ENCODE measurements at regions not wholly inside any gene's neighbourhood (a gene's known extent, or its start where the extent isn't known, plus 50 kb on each side); places are given as distances from the start of the nearest gene placed in this dataset.

DNA sequence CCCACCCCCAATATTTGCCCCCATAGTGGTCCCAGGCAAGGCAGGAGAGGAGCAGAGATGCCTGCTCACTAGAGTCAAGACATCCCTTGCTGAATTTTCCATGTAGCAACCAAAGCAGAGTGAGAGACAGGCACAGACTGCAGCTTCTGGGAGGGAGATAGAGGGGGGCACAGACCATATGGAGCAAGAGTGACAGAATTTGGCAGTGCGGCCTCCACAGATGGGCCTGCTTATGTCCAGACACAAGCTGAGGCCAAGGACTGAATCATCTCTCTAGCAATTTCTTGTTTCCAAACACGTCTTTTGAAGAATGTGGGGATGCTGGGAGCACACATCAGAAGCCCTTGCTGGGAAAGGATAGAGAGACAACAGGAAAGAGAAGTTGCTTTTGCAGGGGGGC is 53.0 kb upstream of the ALDH1B1 start (continued):
- TF ChIP-seq, protein P1, sequence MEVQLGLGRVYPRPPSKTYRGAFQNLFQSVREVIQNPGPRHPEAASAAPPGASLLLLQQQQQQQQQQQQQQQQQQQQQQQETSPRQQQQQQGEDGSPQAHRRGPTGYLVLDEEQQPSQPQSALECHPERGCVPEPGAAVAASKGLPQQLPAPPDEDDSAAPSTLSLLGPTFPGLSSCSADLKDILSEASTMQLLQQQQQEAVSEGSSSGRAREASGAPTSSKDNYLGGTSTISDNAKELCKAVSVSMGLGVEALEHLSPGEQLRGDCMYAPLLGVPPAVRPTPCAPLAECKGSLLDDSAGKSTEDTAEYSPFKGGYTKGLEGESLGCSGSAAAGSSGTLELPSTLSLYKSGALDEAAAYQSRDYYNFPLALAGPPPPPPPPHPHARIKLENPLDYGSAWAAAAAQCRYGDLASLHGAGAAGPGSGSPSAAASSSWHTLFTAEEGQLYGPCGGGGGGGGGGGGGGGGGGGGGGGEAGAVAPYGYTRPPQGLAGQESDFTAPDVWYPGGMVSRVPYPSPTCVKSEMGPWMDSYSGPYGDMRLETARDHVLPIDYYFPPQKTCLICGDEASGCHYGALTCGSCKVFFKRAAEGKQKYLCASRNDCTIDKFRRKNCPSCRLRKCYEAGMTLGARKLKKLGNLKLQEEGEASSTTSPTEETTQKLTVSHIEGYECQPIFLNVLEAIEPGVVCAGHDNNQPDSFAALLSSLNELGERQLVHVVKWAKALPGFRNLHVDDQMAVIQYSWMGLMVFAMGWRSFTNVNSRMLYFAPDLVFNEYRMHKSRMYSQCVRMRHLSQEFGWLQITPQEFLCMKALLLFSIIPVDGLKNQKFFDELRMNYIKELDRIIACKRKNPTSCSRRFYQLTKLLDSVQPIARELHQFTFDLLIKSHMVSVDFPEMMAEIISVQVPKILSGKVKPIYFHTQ (CRISPR knock-in tag; IDR thresholded peaks at IDR 0.05): no peak

DNA sequence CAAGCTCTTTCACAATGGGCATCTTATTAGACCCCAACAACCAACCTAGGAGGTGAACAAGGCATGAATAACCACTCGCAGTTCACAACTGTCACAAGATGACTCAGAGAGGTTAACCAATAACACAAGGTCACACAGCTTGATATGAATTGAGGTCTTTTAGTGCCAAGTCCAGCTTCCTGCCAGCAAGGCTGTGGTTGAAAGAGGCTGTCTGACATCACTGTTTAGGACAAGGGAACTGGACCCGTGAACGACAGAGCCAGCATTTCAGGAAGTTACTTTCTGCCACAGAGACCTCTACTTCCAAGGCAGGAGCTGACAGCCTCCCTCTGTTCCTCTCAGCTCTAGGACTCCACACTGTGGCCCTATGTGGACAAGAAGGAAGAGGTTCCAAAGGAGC is 53.4 kb upstream of the ALDH1B1 start:
- peaks cover 22% of the 10 kb centered on the region for H3K27me3 Mint-ChIP-seq (ENCODE audit: low read depth)
- CTCF ChIA-PET: interaction anchor here (0.8 kb wide), 1 partner anchor 8 kb away, joined by 3 read pairs; no protein-coding TSS in a partner anchor

DNA sequence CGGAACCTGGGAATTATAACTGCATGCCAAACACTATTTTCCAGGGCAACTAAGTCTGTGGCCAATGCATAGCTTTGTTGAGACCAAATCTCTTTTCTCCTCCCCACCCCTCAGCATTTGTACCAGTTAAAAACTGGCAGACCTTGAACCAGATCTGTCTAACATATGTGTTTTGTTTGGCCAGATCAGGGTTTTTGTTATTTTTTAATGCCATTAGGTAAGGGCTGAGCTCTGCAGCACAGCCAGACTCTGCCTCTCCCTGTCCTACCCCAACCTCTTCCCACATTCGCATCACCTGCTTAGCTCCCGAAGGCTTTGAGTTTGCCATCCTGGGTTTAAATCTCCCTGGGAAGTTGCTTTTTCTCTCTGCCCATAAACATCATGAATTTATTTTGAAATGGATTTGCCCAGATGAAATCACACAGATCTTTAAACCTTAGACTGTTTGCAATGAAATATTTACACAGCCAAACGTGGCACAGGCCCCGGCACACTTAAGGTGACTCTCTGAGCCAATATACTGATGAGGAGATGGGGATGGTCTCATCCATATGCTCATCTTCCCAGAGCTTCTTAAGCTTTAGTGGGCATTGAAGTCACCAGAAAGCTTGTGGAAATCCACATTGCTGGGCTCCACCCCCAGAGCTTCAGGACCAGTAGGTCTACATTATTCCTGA is 54.0 kb upstream of the ALDH1B1 start:
- no peak overlapping the region for H3K27ac Mint-ChIP-seq
- ChIA-PET POLR2A (no interaction called here), CTCF (interaction anchor here (0.8 kb wide), 1 partner anchor 9 kb away, joined by 3 read pairs; no protein-coding TSS in a partner anchor)
- H3K4me1 Mint-ChIP-seq: peaks cover 25% of the 10 kb centered on the region
- DNase-seq (ENCODE audit: low spot score) (no peak), ATAC-seq (no peak)
- TF ChIP-seq SMAD4 (CRISPR knock-in tag; IDR thresholded peaks at IDR 0.05) (no peak), CREM (CRISPR knock-in tag; IDR thresholded peaks at IDR 0.05) (no peak), MYBL2 (CRISPR knock-in tag; IDR thresholded peaks at IDR 0.05) (no peak)
- TF ChIP-seq, protein P2, sequence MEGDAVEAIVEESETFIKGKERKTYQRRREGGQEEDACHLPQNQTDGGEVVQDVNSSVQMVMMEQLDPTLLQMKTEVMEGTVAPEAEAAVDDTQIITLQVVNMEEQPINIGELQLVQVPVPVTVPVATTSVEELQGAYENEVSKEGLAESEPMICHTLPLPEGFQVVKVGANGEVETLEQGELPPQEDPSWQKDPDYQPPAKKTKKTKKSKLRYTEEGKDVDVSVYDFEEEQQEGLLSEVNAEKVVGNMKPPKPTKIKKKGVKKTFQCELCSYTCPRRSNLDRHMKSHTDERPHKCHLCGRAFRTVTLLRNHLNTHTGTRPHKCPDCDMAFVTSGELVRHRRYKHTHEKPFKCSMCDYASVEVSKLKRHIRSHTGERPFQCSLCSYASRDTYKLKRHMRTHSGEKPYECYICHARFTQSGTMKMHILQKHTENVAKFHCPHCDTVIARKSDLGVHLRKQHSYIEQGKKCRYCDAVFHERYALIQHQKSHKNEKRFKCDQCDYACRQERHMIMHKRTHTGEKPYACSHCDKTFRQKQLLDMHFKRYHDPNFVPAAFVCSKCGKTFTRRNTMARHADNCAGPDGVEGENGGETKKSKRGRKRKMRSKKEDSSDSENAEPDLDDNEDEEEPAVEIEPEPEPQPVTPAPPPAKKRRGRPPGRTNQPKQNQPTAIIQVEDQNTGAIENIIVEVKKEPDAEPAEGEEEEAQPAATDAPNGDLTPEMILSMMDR (IDR thresholded peaks at IDR 0.05): no peak
- TF ChIP-seq, protein P3, sequence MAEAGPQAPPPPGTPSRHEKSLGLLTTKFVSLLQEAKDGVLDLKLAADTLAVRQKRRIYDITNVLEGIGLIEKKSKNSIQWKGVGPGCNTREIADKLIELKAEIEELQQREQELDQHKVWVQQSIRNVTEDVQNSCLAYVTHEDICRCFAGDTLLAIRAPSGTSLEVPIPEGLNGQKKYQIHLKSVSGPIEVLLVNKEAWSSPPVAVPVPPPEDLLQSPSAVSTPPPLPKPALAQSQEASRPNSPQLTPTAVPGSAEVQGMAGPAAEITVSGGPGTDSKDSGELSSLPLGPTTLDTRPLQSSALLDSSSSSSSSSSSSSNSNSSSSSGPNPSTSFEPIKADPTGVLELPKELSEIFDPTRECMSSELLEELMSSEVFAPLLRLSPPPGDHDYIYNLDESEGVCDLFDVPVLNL (CRISPR knock-in tag; IDR thresholded peaks at IDR 0.05; ENCODE audit: borderline replicate concordance, low read depth): no peak
- TF ChIP-seq, protein P4, sequence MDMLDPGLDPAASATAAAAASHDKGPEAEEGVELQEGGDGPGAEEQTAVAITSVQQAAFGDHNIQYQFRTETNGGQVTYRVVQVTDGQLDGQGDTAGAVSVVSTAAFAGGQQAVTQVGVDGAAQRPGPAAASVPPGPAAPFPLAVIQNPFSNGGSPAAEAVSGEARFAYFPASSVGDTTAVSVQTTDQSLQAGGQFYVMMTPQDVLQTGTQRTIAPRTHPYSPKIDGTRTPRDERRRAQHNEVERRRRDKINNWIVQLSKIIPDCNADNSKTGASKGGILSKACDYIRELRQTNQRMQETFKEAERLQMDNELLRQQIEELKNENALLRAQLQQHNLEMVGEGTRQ (CRISPR knock-in tag; IDR thresholded peaks at IDR 0.05): no peak
- TF ChIP-seq, protein P5, sequence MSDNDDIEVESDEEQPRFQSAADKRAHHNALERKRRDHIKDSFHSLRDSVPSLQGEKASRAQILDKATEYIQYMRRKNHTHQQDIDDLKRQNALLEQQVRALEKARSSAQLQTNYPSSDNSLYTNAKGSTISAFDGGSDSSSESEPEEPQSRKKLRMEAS (CRISPR knock-in tag; IDR thresholded peaks at IDR 0.05): no peak
- no peaks in the 10 kb centered on the region for H3K36me3 Mint-ChIP-seq
- H3K9me3 Mint-ChIP-seq: peaks cover 15% of the 10 kb centered on the region
- H3K4me3 Mint-ChIP-seq: no peak overlapping the region
- H3K27me3 Mint-ChIP-seq (ENCODE audit: low read depth): peaks cover 22% of the 10 kb centered on the region

More for the DNA sequence above, 53.4 kb upstream of the ALDH1B1 start:
- ATAC-seq (no peak), DNase-seq (ENCODE audit: low spot score) (no peak)
- no peak overlapping the region for H3K4me3 Mint-ChIP-seq
- no peak overlapping the region for H3K27ac Mint-ChIP-seq
- POLR2A ChIA-PET: no interaction called here
- TF ChIP-seq ZNF317 (CRISPR knock-in tag; IDR thresholded peaks at IDR 0.05; ENCODE audit: borderline replicate concordance, low read depth): no peak
- H3K36me3 Mint-ChIP-seq: no peaks in the 10 kb centered on the region
- H3K4me1 Mint-ChIP-seq: peaks cover 21% of the 10 kb centered on the region
- peaks cover 15% of the 10 kb centered on the region for H3K9me3 Mint-ChIP-seq

DNA sequence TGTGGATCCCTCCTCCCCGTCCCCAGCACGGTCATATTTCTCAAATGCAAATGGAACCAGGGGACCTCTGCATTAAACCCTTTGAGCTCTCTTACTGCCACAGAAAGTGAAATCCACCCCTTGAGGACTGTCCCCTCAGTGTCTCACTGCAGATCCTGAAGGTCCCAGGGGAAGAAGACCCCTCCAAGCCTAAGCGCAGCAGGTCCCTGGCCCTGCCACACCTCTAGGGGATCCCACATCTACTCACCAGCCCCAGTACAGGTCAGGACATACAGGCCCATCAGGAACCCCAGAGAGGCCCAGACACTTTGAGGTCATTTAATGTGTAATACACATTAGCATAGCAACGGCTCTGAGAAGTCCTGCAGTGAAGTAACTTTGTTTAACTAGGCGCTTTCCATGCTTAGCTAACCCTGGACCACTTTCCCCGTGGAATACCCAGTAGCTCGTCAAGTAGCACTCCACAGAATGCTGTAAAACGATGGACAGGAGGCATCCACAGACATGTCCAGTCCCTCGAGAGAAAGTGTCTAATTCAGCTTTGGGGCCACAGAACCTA is 54.7 kb upstream of the ALDH1B1 start:
- TF ChIP-seq, protein P2 (IDR thresholded peaks at IDR 0.05): no peak
- TF ChIP-seq ZNF423 (CRISPR knock-in tag; IDR thresholded peaks at IDR 0.05): no peak
- TF ChIP-seq, protein P6, sequence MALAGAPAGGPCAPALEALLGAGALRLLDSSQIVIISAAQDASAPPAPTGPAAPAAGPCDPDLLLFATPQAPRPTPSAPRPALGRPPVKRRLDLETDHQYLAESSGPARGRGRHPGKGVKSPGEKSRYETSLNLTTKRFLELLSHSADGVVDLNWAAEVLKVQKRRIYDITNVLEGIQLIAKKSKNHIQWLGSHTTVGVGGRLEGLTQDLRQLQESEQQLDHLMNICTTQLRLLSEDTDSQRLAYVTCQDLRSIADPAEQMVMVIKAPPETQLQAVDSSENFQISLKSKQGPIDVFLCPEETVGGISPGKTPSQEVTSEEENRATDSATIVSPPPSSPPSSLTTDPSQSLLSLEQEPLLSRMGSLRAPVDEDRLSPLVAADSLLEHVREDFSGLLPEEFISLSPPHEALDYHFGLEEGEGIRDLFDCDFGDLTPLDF (CRISPR knock-in tag; IDR thresholded peaks at IDR 0.05): no peak
- peaks cover 22% of the 10 kb centered on the region for H3K27me3 Mint-ChIP-seq (ENCODE audit: low read depth)
- CTCF ChIA-PET: no interaction called here
- peaks cover 15% of the 10 kb centered on the region for H3K9me3 Mint-ChIP-seq
- ATAC-seq (no peak), DNase-seq (ENCODE audit: low spot score) (no peak)
- POLR2A ChIA-PET: no interaction called here
- no peak overlapping the region for H3K4me3 Mint-ChIP-seq
- no peak overlapping the region for H3K27ac Mint-ChIP-seq
- peaks cover 25% of the 10 kb centered on the region for H3K4me1 Mint-ChIP-seq
- H3K36me3 Mint-ChIP-seq: no peaks in the 10 kb centered on the region

Data from WTC11 (cell line).